EL (cell line): ENCODE measurements at regions not wholly inside any gene's neighbourhood (a gene's known extent, or its start where the extent isn't known, plus 50 kb on each side); places are given as distances from the start of the nearest gene placed in this dataset.

Source experiments
- DNase-seq: peaks from one replicate; pipeline ENCODE4 v3.0.0-alpha.2; 2016

DNA sequence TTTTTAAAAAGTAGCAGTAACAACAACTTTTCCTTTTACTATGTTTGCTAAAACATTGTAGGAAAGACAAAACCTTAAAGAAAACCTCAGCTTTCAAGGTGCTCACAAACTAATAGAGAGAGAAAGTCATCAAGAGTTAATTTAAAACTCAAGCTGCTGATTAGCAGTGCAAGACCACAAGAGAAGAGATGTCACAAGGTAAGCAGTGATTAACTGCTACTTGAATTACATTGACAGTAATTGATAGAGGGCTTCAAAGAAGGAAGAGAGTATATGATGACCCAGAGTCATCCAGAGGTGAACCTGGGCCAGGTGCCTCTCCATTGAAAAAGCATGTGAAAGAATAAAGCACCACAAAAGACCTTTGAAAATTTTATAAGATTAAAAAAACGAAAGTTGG lies 939.6 kb upstream of the CNTNAP5 start:
- no peak for DNase-seq

DNA sequence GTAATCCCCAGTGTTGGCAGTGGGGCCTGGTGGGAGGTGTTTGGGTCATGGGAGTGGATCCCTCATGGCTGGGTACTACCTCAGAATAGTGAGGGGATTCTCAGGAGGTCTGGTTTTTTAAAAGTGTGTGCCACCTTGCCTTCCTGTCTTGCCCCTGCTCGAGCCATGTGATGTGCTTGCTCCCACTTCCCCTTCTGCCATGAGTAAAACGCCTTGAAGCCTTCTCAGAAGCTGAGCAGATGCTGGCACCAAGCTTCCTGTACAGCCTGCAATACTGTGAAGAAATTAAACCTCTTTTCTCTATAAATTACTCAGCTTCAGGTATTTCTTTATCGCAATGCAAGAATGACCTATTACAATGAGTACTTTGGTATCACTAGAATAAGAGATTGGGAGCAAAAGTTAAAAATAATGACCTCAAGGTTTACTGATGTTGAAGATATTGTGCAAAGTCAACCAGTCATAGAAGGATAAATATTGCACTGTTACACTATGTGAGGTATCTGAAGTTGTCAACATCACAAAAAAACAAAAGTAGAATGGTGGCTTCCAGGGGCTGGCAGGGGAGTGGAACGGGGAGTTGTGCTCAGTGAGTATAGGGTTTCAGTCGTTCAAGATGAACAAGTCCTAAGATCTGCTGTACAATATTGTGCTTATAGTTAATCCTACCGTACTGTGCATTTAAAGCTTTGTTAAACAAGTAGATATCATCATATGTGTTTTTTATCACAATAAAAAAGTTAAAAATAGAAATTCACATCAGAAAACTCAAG lies 938.3 kb upstream of the CNTNAP5 start:
- DNase-seq, result no peak

- DNase-seq, result no peak
These were observed 933.6 kb upstream of the CNTNAP5 start for GRCh38 chr2:123091471-123091870.

DNA sequence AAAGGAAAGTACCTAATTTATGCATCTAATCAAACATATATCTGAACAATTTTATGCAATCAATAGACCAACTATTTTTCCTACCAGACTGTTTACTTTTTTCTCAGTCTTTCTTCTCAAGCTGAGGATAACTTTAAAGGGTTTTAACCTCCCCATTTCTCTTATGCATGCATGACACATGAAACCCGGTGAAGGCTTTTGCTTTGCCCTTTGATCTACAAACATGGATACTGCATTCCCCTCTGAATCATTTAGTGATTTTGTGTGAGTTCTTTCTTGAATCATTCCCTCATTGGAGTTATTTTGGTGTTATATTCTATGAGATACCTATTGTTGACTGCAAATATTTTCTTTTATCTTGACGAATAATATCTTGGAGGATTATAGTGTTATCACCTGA lies 931.9 kb upstream of the CNTNAP5 start:
- no peak for DNase-seq

DNA sequence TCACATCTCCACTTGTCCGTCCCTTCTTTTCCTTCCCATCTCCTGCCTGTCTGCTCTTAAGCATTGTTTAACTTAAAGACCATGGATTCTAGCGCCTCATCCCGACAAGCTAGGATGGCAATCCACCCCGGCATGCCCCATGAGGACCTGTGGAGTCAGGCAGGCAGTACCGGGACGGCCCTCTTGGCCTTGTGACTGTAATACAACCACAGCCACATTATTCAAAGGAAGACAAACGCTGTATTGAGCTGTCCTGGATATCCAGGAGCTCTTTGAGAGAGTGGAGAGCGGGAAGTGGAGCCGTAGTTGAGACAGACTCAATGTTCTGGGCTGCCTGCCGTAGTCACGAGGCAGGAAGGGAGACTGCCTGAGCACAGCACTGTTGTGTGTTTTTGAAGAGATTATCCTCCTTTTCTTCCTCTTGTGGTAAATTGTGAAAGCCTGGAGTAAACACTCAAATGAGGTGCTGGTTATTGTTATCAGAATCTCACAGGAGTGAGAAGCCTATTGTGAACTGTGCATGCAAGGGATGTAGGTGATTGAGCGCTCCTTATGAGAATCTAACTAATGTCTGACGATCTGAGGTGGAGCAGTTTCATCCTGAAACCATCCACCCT lies 929.8 kb upstream of the CNTNAP5 start:
- DNase-seq, result no peak

GRCh38 chr2:123098619-123099018 lies 926.5 kb upstream of the CNTNAP5 start:
- DNase-seq, result no peak

DNA sequence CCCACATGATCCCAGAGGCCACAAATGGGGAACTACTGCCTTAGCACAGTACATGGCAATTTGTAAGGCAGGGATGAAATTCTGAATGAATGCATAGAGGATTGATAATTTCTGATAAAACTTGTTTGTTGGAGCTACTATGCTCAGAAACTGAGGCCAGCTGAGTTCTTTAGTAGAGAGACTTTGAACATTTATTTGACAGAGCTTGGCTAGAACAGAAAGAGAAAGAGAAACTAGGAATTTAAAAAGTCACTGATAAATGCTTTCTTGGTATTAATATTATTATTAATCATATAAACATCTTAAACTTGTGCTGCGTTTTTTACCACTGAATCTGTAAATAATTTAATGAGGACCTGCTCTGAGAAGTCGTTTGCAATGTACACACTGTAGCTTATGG lies 923.7 kb upstream of the CNTNAP5 start:
- DNase-seq, result no peak

GRCh38 chr2:123103902-123104301 lies 921.2 kb upstream of the CNTNAP5 start:
- no peak for DNase-seq

DNA sequence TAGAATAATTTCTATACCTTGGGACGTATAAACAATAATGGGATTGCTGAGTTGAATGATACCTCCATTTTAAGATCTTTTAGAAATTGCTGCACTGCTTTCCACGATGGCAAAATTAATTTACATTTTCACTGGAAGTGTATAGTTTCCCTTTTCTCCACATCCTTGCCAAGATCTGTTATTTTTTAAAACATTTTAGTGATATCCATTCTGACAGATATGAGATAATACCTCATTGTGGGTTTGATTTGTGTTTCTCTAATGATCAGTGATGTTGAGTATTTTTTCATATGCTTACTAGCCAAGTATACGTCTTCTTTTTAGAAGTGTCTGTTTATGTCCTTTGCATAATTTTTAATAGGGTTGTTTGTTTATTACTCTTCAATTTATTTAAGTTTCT lies 908.5 kb upstream of the CNTNAP5 start:
- DNase-seq, result no peak

DNA sequence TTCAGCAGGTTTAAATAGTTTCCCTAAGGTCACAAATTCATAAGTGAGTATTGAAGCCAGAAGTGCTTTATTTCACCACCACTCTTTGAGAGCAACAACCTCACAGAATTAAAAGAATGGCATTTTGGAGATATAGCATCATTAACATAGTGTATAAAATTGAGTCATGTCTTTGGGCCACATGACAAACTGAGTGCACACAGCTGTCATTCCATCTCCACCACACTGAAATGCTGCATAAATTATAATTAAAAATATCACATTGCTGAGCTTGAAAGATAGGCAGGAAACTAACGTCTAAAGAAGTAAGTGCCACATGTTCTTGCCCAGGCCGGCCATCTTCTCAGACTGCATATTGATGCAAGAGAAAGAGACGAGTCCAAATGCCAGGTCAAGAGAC lies 897.9 kb upstream of the CNTNAP5 start:
- no peak for DNase-seq

GRCh38 chr2:123128951-123129350 lies 896.1 kb upstream of the CNTNAP5 start:
- no peak for DNase-seq

- DNase-seq, result no peak
These were observed 888.7 kb upstream of the CNTNAP5 start for GRCh38 chr2:123136419-123136818.

GRCh38 chr2:123144082-123144481 lies 881.0 kb upstream of the CNTNAP5 start:
- no peak for DNase-seq

DNA sequence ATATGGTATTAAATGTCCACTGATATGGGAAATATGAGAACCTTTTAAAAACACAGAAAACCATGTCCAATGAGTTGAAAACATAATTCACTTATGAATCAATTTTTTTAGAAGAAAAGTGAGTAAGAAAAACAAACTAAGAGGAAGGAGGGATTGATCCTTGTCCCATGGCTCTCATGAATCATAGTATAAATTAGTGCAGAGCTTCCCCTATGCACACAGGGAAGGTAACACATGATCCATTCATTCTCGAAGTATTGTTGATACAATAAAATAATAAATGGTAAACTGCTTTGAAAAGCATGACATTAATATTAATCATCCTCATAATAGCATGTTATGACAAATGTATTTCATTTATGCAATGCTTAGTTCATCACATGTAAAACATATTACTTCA lies 872.0 kb upstream of the CNTNAP5 start:
- no peak for DNase-seq

GRCh38 chr2:123154195-123154594 lies 870.9 kb upstream of the CNTNAP5 start:
- no peak for DNase-seq

GRCh38 chr2:123157016-123157415 lies 868.1 kb upstream of the CNTNAP5 start:
- DNase-seq, result no peak

DNA sequence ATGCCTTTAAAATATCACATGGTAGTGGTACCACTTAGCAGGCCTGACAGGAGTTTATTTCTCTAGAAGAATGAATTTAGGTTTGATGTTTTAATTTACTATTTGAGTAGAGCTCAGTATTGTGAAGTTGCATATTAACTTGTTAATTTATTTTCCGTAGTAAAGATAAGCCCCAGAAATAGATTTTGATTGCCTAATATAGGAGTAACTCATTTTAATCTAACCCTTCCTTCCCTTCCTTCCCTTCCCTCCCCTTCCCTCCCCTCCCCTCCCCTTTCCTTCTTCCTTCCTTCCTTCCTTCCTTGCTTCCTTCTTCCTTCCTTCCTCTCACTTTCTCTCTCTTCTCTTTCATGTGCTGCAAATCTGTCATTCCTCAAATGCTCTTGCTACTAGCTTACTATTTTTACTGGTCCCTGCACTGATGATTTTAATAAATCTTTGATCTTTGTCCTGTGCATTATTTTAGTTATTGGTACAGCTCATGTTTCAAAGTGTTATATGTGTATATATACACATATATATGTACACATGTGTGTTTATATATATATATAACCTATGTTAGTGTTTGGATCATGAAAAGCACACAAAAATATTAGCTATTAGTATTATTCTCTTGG lies 862.6 kb upstream of the CNTNAP5 start:
- DNase-seq, result no peak

GRCh38 chr2:123163398-123163797 lies 861.7 kb upstream of the CNTNAP5 start:
- DNase-seq, result no peak

DNA sequence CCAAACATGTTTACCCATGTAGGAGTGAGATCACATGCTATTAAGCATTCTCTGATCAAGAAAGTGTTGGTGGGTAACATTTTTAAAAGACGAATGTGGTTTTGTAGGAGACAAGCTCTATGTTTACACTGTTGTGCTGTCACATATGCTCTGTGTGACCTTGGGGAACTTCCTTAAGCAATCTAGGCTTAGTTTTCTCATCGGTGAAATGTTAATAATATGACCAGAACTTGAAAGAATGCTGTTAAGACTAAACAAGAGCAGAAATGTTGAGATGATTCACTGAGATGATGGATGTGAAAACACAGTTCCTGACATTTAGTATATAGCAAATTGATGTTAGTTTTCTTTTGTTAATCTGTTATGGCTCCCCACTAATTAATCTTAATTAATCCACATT lies 860.9 kb upstream of the CNTNAP5 start:
- no peak for DNase-seq

DNA sequence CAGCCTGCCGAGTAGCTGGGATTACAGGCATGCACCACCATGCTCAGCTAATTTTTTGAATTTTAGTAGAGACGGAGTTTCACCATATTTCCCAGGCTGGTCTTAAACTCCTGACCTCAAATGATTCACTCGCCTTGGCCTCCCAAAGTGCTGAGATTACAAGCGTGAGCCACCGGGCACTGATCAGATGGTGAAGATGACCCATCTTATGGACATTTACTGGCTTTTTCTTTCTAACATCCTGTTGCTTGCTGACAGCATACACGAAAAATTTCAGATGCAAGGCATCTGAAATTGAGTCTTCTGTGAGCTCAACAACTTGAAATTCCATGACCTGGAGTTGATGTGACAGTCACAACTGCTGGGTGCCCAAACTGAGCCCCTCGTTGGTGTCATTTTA lies 859.5 kb upstream of the CNTNAP5 start:
- DNase-seq, result no peak

DNA sequence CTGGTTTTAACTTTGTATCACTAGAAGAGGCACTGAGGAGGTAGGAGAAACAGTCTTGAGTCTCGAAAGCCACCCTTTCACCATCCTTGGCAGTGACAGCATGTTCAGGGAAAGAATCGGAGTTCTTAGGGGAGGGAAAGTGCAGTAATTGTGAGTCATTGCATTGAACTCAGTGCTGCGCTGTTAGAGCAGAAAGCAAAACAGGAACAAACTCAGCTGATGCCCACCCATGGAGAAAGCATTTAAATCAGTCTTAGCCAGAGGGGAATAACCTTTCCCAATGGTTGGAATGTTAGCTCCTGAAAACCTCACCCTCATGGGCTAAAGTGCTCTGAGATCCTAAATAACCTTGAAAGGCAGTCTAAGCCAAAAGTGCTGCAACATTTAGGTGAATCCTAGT lies 845.6 kb upstream of the CNTNAP5 start:
- DNase-seq, result no peak

GRCh38 chr2:123195957-123196356 lies 829.1 kb upstream of the CNTNAP5 start:
- DNase-seq, result no peak

DNA sequence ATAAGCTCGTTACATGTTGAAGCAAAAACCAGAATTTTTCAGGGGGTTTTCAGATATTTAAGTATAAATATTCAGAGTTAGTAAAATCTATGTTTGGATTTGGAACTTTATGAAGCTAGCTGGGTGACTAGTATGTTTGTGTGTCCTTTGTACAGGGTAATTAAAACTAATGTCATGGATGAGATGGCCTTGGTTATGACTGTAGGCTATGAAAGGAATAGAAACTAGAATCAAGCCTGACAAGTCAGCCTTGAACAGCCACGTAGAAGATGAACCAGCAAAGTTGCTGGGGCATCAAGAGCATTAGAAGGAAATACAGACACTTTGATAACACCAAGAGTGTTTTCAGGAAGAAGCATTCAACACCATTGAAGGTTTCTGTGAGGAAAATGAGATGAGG lies 825.1 kb upstream of the CNTNAP5 start:
- no peak for DNase-seq

DNA sequence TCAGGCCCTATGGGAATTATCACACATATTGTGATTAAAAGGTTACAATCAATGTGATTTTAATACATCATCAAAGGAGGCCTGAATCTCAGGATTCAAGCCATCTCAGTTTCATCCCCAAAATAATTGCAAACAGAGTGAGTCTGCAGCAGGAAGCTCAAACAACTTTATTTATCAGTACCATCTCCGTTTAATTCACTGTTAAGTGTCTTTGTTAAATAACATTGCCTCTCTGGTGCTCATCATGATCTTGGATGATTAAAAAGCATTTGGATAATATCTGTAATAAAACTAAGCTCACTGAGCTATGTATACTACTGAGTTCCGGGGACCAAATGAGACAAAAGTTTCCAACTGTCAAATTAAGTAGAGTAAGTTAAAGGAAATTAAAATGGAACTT lies 817.8 kb upstream of the CNTNAP5 start:
- DNase-seq, result no peak

GRCh38 chr2:123209202-123209601 lies 815.9 kb upstream of the CNTNAP5 start:
- no peak for DNase-seq
